Heart right ventricle (tissue), 16 donors: ENCODE measurements at regions not wholly inside any gene's neighbourhood (a gene's known extent, or its start where the extent isn't known, plus 50 kb on each side); places are given as distances from the start of the nearest gene placed in this dataset.

Experiments
- ATAC-seq, 8 donors: fragments of 200-7000 bp; cut with Tn5 transposase; one replicate each; pipeline ENCODE4 v1.9.1; 2020; ENCODE audit warnings: mild to moderate bottlenecking in 8 of 8, moderate library complexity in 8 of 8, moderate number of reproducible peaks in 1 of 8
- DNase-seq, 2 donors: peaks; one replicate each; pipeline ENCODE4 v3.0.0-alpha.2; 2020
- H3K27ac ChIP-seq, 10 donors: fragments of 200-600 bp; sonication (generic) in 2 of 10; one replicate each; pipeline versions ENCODE4 v1.5.0 to v1.8.0; 2020 to 2022; ENCODE audit warnings: mild to moderate bottlenecking in 3 of 10
- H3K27me3 ChIP-seq, 7 donors: fragments of 200-600 bp; one replicate each; pipeline ENCODE4 v1.8.0; 2021 to 2022; ENCODE audit warnings: mild to moderate bottlenecking in 2 of 7
- H3K36me3 ChIP-seq, 9 donors: fragments of 200-600 bp; sonication (generic) in 1 of 9; one replicate each; pipeline versions ENCODE4 v1.5.0 to v1.8.0; 2020 to 2022; ENCODE audit warnings: mild to moderate bottlenecking in 2 of 9
- H3K4me1 ChIP-seq, 9 donors: fragments of 200-600 bp; sonication (generic) in 1 of 9; one replicate each; pipeline versions ENCODE4 v1.5.0 to v1.8.0; 2020 to 2022; ENCODE audit warnings: mild to moderate bottlenecking in 4 of 9
- H3K4me3 ChIP-seq, 10 donors: fragments of 200-600 bp; sonication (generic) in 2 of 10; one replicate each; pipeline versions ENCODE4 v1.5.0 to v1.8.0; 2020 to 2022; ENCODE audit warnings: mild to moderate bottlenecking in 7 of 10, moderate library complexity in 2 of 10
- H3K9me3 ChIP-seq, 11 donors: fragments of 200-600 bp in 10 of 11; sonication (generic) in 2 of 11; one replicate each; pipeline versions ENCODE4 v1.5.0 to v1.8.0; 2013 to 2022; ENCODE audit warnings: mild to moderate bottlenecking in 2 of 11, control low read depth in 1 of 11, moderate library complexity in 1 of 11
- WGBS, 2 donors: extraction: QIAGEN DNeasy Blood & Tissue Kit; methylation state at CpG; one replicate each; pipeline ENCODE4 v1.1.7; 2013; ENCODE audit warnings: inconsistent platforms in 1 of 2; 5-methylcytosine and 5-hydroxymethylcytosine counted together
- intact Hi-C, 10 donors: fragments of 100-400 bp; cut with DNase I; formaldehyde crosslinking; loops; one replicate each; pipeline versions ENCODE4 v1.11.1 to v1.14.2; 2022
- TF ChIP-seq, protein P1 (sequence below), 9 donors: fragments of 200-600 bp; sonication (generic) in 2 of 9; IDR thresholded peaks; one replicate each; pipeline versions ENCODE4 v1.5.0 to v1.8.0; 2021 to 2022; ENCODE audit warnings: antibody characterized with exemption in 9 of 9, mild to moderate bottlenecking in 5 of 9, moderate library complexity in 1 of 9
- donor health status: Arrhythmogenic right ventricular cardiomyopathy.
- donor health status: ischemic (EF 13 %, LVEDD 7.1; RV severe dilation, severe dysfunction).
- donor health status: healthy with polysubstance abuse.
- donor health status: DM: no; HTN: yes; CAD: no.
- donor health status: DM: no; HTN: no; CAD: no.
- donor health status: ischemic (EF 25% LVEDD 6.9; RV normal size, moderate dysfunction).
- donor health status: ischemic (EF 25% LVEDD 5.7; RV mildly dilated, moderate dysfunction).
- donor health status: healthy.
- donor health status: DM: yes; HTN: yes; CAD: no.
- donor health status: Ischemic cardiomyopathy.
- donor health status: ischemic (EF 35%, LVEDD 5.7; RV mildly dilated, moderate dysfunction).
- donor health status: nonischemic (EF 11% LVEDD 7.7; RV severe dilation, severe dysfunction).
- donor health status: DM: yes; HTN: yes; CAD: no.
- donor health status: PGD.
- donor health status: ischemic (EF 29% LVEDD 5.4; RV normal size, mild dysfunction).
- donor health status: nonischemic (EF 23%, LVEDD 6.1; RV moderate dilation, normal function).

DNA sequence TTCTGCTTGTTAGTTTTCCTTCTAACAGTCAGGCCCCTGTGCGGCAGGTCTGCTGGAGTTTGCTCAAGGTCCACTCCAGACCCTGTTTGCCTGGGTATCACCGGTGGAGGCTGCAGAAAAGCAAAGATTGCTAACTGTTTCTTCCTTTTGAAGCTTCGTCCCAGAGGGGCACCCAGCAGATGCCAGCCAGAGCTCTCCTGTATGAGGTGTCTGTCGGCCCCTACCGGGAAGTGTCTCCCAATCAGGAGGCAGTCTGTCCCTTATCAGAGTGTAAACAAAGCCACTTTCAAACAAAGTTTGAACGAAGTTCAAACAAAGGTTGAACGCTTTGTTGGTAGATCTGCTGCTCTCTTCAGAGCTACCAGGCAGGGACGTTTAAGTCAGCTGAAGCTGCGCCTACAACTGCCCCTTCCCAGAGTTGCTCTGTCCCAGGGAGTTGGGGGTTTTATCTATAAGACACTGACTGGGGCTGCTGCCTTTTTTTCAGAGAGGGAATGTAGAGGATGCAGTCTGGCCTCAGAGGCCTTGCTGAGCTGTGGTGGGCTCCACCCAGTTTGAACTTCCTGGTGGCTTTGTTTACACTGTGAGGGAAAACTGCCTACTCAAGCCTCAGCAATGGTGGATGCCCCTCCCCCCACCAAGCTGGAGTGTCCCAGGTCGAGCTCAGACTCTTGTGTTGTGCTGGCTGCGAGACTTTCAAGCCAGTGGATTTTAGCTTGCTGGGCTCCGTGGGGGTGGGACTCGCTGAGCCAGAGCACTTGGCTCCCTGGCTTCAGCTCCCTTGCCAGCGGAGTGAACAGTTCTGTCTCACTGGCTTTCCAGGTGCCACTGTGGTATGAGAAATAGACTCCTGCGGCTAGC lies 401.8 kb downstream of the SRGAP2C start:
- no peak for ATAC-seq
- H3K27ac ChIP-seq = no peak overlapping the region
- intact Hi-C loops = no loop called here
- no peak overlapping the region for H3K4me3 ChIP-seq
- 51 to 54% methylated on average over 15 of the region's 15 CpGs for WGBS, 2 donors
- DNase-seq = no peak
- H3K36me3 ChIP-seq = no peaks in the 10 kb centered on the region
- TF ChIP-seq, protein P1, sequence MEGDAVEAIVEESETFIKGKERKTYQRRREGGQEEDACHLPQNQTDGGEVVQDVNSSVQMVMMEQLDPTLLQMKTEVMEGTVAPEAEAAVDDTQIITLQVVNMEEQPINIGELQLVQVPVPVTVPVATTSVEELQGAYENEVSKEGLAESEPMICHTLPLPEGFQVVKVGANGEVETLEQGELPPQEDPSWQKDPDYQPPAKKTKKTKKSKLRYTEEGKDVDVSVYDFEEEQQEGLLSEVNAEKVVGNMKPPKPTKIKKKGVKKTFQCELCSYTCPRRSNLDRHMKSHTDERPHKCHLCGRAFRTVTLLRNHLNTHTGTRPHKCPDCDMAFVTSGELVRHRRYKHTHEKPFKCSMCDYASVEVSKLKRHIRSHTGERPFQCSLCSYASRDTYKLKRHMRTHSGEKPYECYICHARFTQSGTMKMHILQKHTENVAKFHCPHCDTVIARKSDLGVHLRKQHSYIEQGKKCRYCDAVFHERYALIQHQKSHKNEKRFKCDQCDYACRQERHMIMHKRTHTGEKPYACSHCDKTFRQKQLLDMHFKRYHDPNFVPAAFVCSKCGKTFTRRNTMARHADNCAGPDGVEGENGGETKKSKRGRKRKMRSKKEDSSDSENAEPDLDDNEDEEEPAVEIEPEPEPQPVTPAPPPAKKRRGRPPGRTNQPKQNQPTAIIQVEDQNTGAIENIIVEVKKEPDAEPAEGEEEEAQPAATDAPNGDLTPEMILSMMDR (IDR thresholded peaks at IDR 0.05) = no peak
- H3K4me1 ChIP-seq = no peaks in the 10 kb centered on the region
- peaks cover 0 to 23% (median 9%) of the 10 kb centered on the region in 11 donors for H3K9me3 ChIP-seq
- H3K27me3 ChIP-seq = peaks cover 0 to 23% (median 4%) of the 10 kb centered on the region in 7 donors

GRCh38 chr1:121587230-121587569 lies 402.4 kb downstream of the SRGAP2C start:
- Histone ChIP-seq H3K36me3 (no peaks in the 10 kb centered on the region), H3K27me3 (peaks cover 0 to 23% (median 4%) of the 10 kb centered on the region in 7 donors), H3K4me3 (no peak overlapping the region), H3K27ac (no peak overlapping the region), H3K9me3 (peaks cover 0 to 17% (median 5%) of the 10 kb centered on the region in 11 donors), H3K4me1 (no peaks in the 10 kb centered on the region)
- no peak for ATAC-seq
- DNase-seq = no peak
- intact Hi-C loops = no loop called here
- TF ChIP-seq, protein P1 (IDR thresholded peaks at IDR 0.05) = no peak
- 92 to 97% methylated on average over 5 of the region's 5 CpGs for WGBS, 2 donors

DNA sequence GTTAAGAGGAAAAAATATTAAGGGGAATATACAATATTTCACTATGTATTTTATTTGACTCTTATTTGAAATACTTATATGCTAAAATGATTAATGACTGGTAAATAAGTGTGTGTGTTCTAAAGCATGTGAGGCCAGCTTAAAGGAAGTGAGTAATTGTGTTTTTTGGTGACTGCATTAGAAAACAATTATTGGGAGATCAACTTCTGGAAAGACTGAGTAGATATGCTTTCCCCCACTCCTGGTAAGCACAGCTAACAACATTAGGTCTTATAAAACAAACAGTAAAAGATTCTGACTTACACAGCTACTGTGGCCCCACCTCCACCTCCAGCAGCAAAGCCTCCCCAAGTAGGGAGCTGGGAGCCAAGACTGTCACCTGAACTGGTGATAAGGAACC lies 403.0 kb downstream of the SRGAP2C start:
- H3K4me1 ChIP-seq = no peaks in the 10 kb centered on the region
- no peak for ATAC-seq
- H3K4me3 ChIP-seq = no peak overlapping the region
- peaks cover 0 to 23% (median 4%) of the 10 kb centered on the region in 7 donors for H3K27me3 ChIP-seq
- H3K9me3 ChIP-seq = peaks cover 0 to 11% (median 1%) of the 10 kb centered on the region in 11 donors
- no peak overlapping the region for H3K27ac ChIP-seq
- intact Hi-C loops = no loop called here
- no peak for DNase-seq
- no peaks in the 10 kb centered on the region for H3K36me3 ChIP-seq
- TF ChIP-seq, protein P1 (IDR thresholded peaks at IDR 0.05) = no peak

- no peaks in the 10 kb centered on the region for H3K9me3 ChIP-seq
- 66 to 77% methylated on average over 3 of the region's 3 CpGs for WGBS, 2 donors
- H3K27ac ChIP-seq = no peak overlapping the region
Observed at GRCh38 chr1:121594096-121594495, 409.3 kb downstream of the SRGAP2C start.

More at GRCh38 chr1:121594096-121594495, 409.3 kb downstream of the SRGAP2C start:
- DNase-seq (no peak), ATAC-seq (no peak)
- H3K27me3 ChIP-seq = no peaks in the 10 kb centered on the region
- H3K4me3 ChIP-seq = no peak overlapping the region
- TF ChIP-seq, protein P1 (IDR thresholded peaks at IDR 0.05) = no peak
- no peaks in the 10 kb centered on the region for H3K36me3 ChIP-seq
- intact Hi-C loops = no loop called here
- no peaks in the 10 kb centered on the region for H3K4me1 ChIP-seq
